SK-N-SH (cell line): ENCODE measurements at regions not wholly inside any gene's neighbourhood (a gene's known extent, or its start where the extent isn't known, plus 50 kb on each side); places are given as distances from the start of the nearest gene placed in this dataset.

ENCODE experiments used
- CTCF ChIA-PET: fragments of 300-600, 350-600 bp; formaldehyde crosslinking; extraction: SDS; loops from one replicate; lab custom pipeline; 2021; lab: Yijun Ruan, JAX
- POLR2A ChIA-PET: fragments of 350-600 bp; sonication (Branson Sonifier 250); formaldehyde crosslinking; extraction: SDS; loops from one replicate; lab custom pipeline; 2020; ENCODE audit warnings: antibody characterized with exemption, inconsistent platforms; lab: Yijun Ruan, JAX
- DNase-seq: peaks from one replicate; pipeline ENCODE4 v3.0.0; 2012
- H2AFZ ChIP-seq: fragments of 200-600 bp; sonication (generic); 2 replicates; pipeline ENCODE4 v1.8.1; 2016; ENCODE audit warnings: antibody characterized with exemption, mild to moderate bottlenecking, low read depth
- H3F3A ChIP-seq: fragments of 200-600 bp; sonication (generic); replicated peaks from 2 replicates; pipeline ENCODE3; 2016; ENCODE audit warnings: antibody characterized with exemption, mild to moderate bottlenecking; ENCODE audit not compliant: insufficient read depth
- H3K27ac ChIP-seq, 2 experiments: fragments of 200-500 bp in 1 of 2; fragments of 200-600 bp in 1 of 2; sonication (Bioruptor generic) in 1 of 2; sonication (generic), shearing (Covaris generic) in 1 of 2; 2 replicates each; pipeline versions ENCODE4 v1.5.1 to v1.6.1; 2014 to 2016; ENCODE audit warnings: low read depth in 2 of 2, inconsistent platforms in 1 of 2, low read length in 1 of 2, mild to moderate bottlenecking in 1 of 2, mixed read lengths in 1 of 2
- H3K27me3 ChIP-seq: fragments of 200-600 bp; sonication (generic), shearing (Covaris generic); 2 replicates; pipeline ENCODE4 v1.6.1; 2016; ENCODE audit warnings: mixed run types; ENCODE audit not compliant: insufficient read depth
- H3K36me3 ChIP-seq, 2 experiments: fragments of 200-500 bp in 1 of 2; fragments of 200-600 bp in 1 of 2; sonication (Bioruptor generic) in 1 of 2; sonication (generic) in 1 of 2; replicated peaks in 1 of 2; 2 replicates each; pipeline versions ENCODE3 to v1.5.1; 2014 to 2016; ENCODE audit warnings: low read length in 1 of 2, mild to moderate bottlenecking in 1 of 2; ENCODE audit not compliant: insufficient read depth in 2 of 2, control insufficient read depth in 1 of 2
- H3K4me1 ChIP-seq, 2 experiments: fragments of 200-500 bp in 1 of 2; fragments of 200-600 bp in 1 of 2; sonication (Bioruptor generic) in 1 of 2; sonication (generic), shearing (Covaris generic) in 1 of 2; 2 replicates each; pipeline versions ENCODE4 v1.5.1 to v1.6.1; 2014 to 2016; ENCODE audit warnings: low read depth in 1 of 2, low read length in 1 of 2, mixed run types in 1 of 2; ENCODE audit not compliant: insufficient read depth in 2 of 2, control insufficient read depth in 1 of 2
- H3K4me2 ChIP-seq: fragments of 200-600 bp; sonication (generic), shearing (Covaris generic); 2 replicates; pipeline ENCODE4 v1.6.1; 2017; ENCODE audit warnings: mixed run types
- H3K4me3 ChIP-seq, 2 experiments: fragments of 200-500 bp in 1 of 2; fragments of 200-600 bp in 1 of 2; sonication (Bioruptor generic) in 1 of 2; sonication (generic), shearing (Covaris generic) in 1 of 2; 2 replicates each; pipeline versions ENCODE4 v1.5.1 to v1.8.1; 2014 to 2016; ENCODE audit warnings: low read depth in 2 of 2, inconsistent platforms in 1 of 2, low read length in 1 of 2, mild to moderate bottlenecking in 1 of 2, mixed read lengths in 1 of 2, moderate library complexity in 1 of 2
- H3K79me2 ChIP-seq: fragments of 200-600 bp; sonication (generic); 2 replicates; pipeline ENCODE4 v1.8.1; 2017; ENCODE audit warnings: mild to moderate bottlenecking; ENCODE audit not compliant: insufficient read depth
- H3K9ac ChIP-seq: fragments of 200-600 bp; sonication (generic); 2 replicates; pipeline ENCODE4 v1.6.1; 2017; ENCODE audit warnings: mixed run types
- H3K9me2 ChIP-seq: fragments of 200-600 bp; sonication (generic); 2 replicates; pipeline ENCODE4 v1.6.1; 2017; ENCODE audit warnings: mixed run types
- H3K9me3 ChIP-seq: fragments of 200-600 bp; sonication (generic); 2 replicates; pipeline ENCODE4 v1.6.1; 2017; ENCODE audit warnings: mixed run types, mild to moderate bottlenecking, moderate library complexity
- H4K20me1 ChIP-seq: fragments of 200-600 bp; sonication (generic); 2 replicates; pipeline ENCODE4 v1.6.1; 2017; ENCODE audit warnings: mild to moderate bottlenecking, mixed run types; ENCODE audit not compliant: insufficient read depth
- CHD2 ChIP-seq: fragments of 150-350 bp; IDR thresholded peaks from 2 replicates; pipeline ENCODE4 v1.6.1; 2018; ENCODE audit warnings: low read length; ENCODE audit not compliant: partially characterized antibody
- EZH2phosphoT487 ChIP-seq: fragments of 200-600 bp; sonication (generic); IDR thresholded peaks from 2 replicates; pipeline ENCODE4 v1.6.1; 2017; ENCODE audit warnings: low read depth, mixed run types, mild to moderate bottlenecking, antibody characterized with exemption, moderate library complexity, borderline replicate concordance
- FOXJ3 ChIP-seq: sonication (generic); formaldehyde crosslinking; IDR thresholded peaks from 2 replicates; pipeline ENCODE4 v1.5.1; 2020; ENCODE audit warnings: mild to moderate bottlenecking, missing genetic modification reagents
- GABPA ChIP-seq: IDR thresholded peaks from 2 replicates; pipeline ENCODE4 v1.4.0; 2012; ENCODE audit warnings: low read depth, mild to moderate bottlenecking
- MXI1 ChIP-seq: IDR thresholded peaks from 2 replicates; pipeline ENCODE4 v1.6.1; 2012; ENCODE audit warnings: mild to moderate bottlenecking, low read depth, low read length, improper control_type of control experiment
- NFIC ChIP-seq: IDR thresholded peaks from 2 replicates; pipeline ENCODE4 v1.4.0; 2012; ENCODE audit warnings: borderline replicate concordance
- POLR2AphosphoS5 ChIP-seq: IDR thresholded peaks from 2 replicates; pipeline ENCODE4 v1.6.1; 2012; ENCODE audit warnings: low read depth, low read length
- RAD21 ChIP-seq: IDR thresholded peaks from 2 replicates; pipeline ENCODE4 v1.6.1; 2012; ENCODE audit warnings: mild to moderate bottlenecking, low read length
- TAF1 ChIP-seq: IDR thresholded peaks from 2 replicates; pipeline ENCODE4 v1.6.1; 2012; ENCODE audit warnings: low read depth, mild to moderate bottlenecking, low read length, moderate library complexity, borderline replicate concordance
- TCF12 ChIP-seq: IDR thresholded peaks from 2 replicates; pipeline ENCODE4 v1.4.0; 2012
- YY1 ChIP-seq: IDR thresholded peaks from 2 replicates; pipeline ENCODE4 v1.4.0; 2012; ENCODE audit warnings: low read depth, mild to moderate bottlenecking
- WGBS: methylation state at CpG from one replicate; pipeline ENCODE4 v1.1.6; 2017; ENCODE audit warnings: low lambda C conversion rate; 5-methylcytosine and 5-hydroxymethylcytosine counted together
- TF ChIP-seq, protein P1 (sequence below): IDR thresholded peaks from 2 replicates; pipeline ENCODE4 v1.4.0; 2012; ENCODE audit warnings: low read depth, borderline replicate concordance
- TF ChIP-seq, protein P2 (sequence below): IDR thresholded peaks from 2 replicates; pipeline ENCODE4 v1.4.0; 2012; ENCODE audit warnings: low read depth, borderline replicate concordance
- TF ChIP-seq, protein P3 (sequence below): IDR thresholded peaks from 2 replicates; pipeline ENCODE4 v1.6.1; 2012; ENCODE audit warnings: mild to moderate bottlenecking, low read depth, low read length, moderate library complexity

DNA sequence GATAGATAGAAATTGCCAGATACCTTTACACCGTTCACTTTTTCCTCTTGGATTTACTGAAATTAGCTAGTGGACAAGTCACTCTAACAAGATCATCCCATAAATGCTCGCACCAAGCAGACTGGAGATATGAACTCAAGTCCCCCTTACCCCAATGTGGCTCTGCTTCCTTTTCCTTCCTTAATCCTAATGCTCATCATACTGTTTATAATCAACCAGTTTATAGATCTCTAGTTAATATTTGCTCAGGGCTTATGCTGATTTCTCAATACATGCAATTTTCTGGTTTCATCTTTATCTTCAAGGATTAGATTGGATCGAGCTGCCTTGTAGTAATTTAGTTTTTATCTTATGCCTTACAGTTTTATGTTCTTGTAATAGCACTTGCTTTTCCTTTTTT lies 318.3 kb upstream of the KLHL29 start (continued):
- no peak for TF ChIP-seq CHD2
- TF ChIP-seq TCF12, result no peak
- no peak for TF ChIP-seq POLR2AphosphoS5
- TF ChIP-seq MXI1, result no peak
- TF ChIP-seq YY1, result no peak
- TF ChIP-seq GABPA, result no peak
- no peak for TF ChIP-seq EZH2phosphoT487
- TF ChIP-seq, protein P1, sequence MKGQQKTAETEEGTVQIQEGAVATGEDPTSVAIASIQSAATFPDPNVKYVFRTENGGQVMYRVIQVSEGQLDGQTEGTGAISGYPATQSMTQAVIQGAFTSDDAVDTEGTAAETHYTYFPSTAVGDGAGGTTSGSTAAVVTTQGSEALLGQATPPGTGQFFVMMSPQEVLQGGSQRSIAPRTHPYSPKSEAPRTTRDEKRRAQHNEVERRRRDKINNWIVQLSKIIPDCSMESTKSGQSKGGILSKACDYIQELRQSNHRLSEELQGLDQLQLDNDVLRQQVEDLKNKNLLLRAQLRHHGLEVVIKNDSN, result no peak
- TF ChIP-seq, all 33 proteins: peak for 0

DNA sequence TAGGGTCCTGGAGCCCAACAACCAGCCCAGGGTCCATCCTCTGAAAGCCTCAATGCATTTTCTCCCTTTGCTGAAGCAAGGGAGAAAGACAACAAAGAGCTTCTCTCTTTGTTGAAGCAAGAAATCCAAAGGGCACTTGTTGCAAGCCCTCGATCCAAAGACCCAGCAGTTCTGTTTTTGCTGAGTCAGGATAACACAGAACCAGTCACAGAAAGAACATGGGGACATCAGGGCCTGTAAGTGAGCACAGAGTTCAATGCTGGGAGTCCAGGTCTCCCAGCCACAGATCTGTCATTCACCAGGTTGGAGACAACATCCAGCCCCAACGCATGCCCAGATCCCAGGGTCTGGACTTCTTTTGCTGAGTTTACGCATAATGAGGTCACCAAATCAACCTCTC lies 315.8 kb upstream of the KLHL29 start:
- no peaks in the 10 kb centered on the region for H3K79me2 ChIP-seq
- H3K4me3 ChIP-seq, result no peak overlapping the region
- no peaks in the 10 kb centered on the region for H3K9me2 ChIP-seq
- H3K9ac ChIP-seq, result no peak overlapping the region
- H3K27ac ChIP-seq, result no peak overlapping the region
- H2AFZ ChIP-seq, result no peak overlapping the region
- peaks cover 5% of the 10 kb centered on the region; the same call in 1 of the 2 replicates for H3K9me3 ChIP-seq
- no peak for DNase-seq
- POLR2A ChIA-PET, result no interaction called here
- TF ChIP-seq NFIC, result no peak
- TF ChIP-seq TAF1, result no peak
- TF ChIP-seq MXI1, result no peak
- TF ChIP-seq FOXJ3 (CRISPR knock-in tag), result no peak
- no peak for TF ChIP-seq POLR2AphosphoS5
- no peak for TF ChIP-seq RAD21
- TF ChIP-seq, protein P2, sequence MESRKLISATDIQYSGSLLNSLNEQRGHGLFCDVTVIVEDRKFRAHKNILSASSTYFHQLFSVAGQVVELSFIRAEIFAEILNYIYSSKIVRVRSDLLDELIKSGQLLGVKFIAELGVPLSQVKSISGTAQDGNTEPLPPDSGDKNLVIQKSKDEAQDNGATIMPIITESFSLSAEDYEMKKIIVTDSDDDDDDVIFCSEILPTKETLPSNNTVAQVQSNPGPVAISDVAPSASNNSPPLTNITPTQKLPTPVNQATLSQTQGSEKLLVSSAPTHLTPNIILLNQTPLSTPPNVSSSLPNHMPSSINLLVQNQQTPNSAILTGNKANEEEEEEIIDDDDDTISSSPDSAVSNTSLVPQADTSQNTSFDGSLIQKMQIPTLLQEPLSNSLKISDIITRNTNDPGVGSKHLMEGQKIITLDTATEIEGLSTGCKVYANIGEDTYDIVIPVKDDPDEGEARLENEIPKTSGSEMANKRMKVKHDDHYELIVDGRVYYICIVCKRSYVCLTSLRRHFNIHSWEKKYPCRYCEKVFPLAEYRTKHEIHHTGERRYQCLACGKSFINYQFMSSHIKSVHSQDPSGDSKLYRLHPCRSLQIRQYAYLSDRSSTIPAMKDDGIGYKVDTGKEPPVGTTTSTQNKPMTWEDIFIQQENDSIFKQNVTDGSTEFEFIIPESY, result no peak
- TF ChIP-seq, protein P3, sequence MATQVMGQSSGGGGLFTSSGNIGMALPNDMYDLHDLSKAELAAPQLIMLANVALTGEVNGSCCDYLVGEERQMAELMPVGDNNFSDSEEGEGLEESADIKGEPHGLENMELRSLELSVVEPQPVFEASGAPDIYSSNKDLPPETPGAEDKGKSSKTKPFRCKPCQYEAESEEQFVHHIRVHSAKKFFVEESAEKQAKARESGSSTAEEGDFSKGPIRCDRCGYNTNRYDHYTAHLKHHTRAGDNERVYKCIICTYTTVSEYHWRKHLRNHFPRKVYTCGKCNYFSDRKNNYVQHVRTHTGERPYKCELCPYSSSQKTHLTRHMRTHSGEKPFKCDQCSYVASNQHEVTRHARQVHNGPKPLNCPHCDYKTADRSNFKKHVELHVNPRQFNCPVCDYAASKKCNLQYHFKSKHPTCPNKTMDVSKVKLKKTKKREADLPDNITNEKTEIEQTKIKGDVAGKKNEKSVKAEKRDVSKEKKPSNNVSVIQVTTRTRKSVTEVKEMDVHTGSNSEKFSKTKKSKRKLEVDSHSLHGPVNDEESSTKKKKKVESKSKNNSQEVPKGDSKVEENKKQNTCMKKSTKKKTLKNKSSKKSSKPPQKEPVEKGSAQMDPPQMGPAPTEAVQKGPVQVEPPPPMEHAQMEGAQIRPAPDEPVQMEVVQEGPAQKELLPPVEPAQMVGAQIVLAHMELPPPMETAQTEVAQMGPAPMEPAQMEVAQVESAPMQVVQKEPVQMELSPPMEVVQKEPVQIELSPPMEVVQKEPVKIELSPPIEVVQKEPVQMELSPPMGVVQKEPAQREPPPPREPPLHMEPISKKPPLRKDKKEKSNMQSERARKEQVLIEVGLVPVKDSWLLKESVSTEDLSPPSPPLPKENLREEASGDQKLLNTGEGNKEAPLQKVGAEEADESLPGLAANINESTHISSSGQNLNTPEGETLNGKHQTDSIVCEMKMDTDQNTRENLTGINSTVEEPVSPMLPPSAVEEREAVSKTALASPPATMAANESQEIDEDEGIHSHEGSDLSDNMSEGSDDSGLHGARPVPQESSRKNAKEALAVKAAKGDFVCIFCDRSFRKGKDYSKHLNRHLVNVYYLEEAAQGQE, result no peak
- no peak for TF ChIP-seq CHD2
- TF ChIP-seq, protein P1, result no peak
- TF ChIP-seq, all 33 proteins: peak for 0
- no peaks in the 10 kb centered on the region for H3K27me3 ChIP-seq
- CTCF ChIA-PET, result interaction anchor here (1.5 kb wide), 1 partner anchor 11 kb away, joined by 3 read pairs; no protein-coding TSS in a partner anchor
- H3K4me2 ChIP-seq, result no peak overlapping the region
- H3F3A ChIP-seq, result no peaks in the 10 kb centered on the region
- no peaks in the 10 kb centered on the region for H3K36me3 ChIP-seq
- no peaks in the 10 kb centered on the region for H4K20me1 ChIP-seq
- H3K4me1 ChIP-seq, result no peaks in the 10 kb centered on the region; a peak in 1 of 4 replicates
- 53% methylated on average over 2 of the region's 3 CpGs for WGBS
